Transverse colon (tissue), 4 donors: ENCODE measurements at regions not wholly inside any gene's neighbourhood (a gene's known extent, or its start where the extent isn't known, plus 50 kb on each side); places are given as distances from the start of the nearest gene placed in this dataset.

Experiments used
- DNase-seq: peaks from one replicate; pipeline ENCODE4 v3.0.0-alpha.2; 2019
- H3K27ac ChIP-seq, 4 donors: fragments of 200-600 bp; sonication (generic); 2 replicates each; pipeline ENCODE4 v1.5.1; 2016 to 2018; ENCODE audit warnings: inconsistent platforms in 4 of 4
- H3K27me3 ChIP-seq: fragments of 200-600 bp; sonication (generic); 2 replicates; pipeline ENCODE4 v1.5.1; 2017; ENCODE audit warnings: inconsistent platforms
- H3K36me3 ChIP-seq, 4 donors: fragments of 200-600 bp; sonication (generic); 2 replicates each; pipeline ENCODE4 v1.5.1; 2017 to 2019; ENCODE audit warnings: inconsistent platforms in 4 of 4
- H3K4me1 ChIP-seq, 4 donors: fragments of 200-600 bp; sonication (generic); 2 replicates each; pipeline ENCODE4 v1.5.1; 2017 to 2020; ENCODE audit warnings: inconsistent platforms in 4 of 4
- H3K4me3 ChIP-seq, 4 donors: fragments of 200-600 bp; sonication (generic); 1 replicate in 1 of 4; 2 replicates in 3 of 4; pipeline versions ENCODE4 v1.5.1 to v1.6.1; 2017 to 2019; ENCODE audit warnings: inconsistent platforms in 4 of 4
- H3K9me3 ChIP-seq, 2 donors: fragments of 200-600 bp; sonication (generic); 2 replicates each; pipeline ENCODE4 v1.5.1; 2017 to 2019; ENCODE audit warnings: inconsistent platforms in 2 of 2
- EP300 ChIP-seq: sonication (generic); formaldehyde crosslinking; IDR thresholded peaks from one replicate; pipeline ENCODE4 v1.6.1; 2017; ENCODE audit warnings: antibody characterized with exemption, low read depth
- POLR2A ChIP-seq: fragments of 450-650 bp; IDR thresholded peaks from one replicate; pipeline ENCODE4 v1.6.1; 2016; ENCODE audit warnings: antibody characterized with exemption, mild to moderate bottlenecking, moderate library complexity
- POLR2AphosphoS5 ChIP-seq, 3 donors: sonication (generic); formaldehyde crosslinking; IDR thresholded peaks; one replicate each; pipeline ENCODE4 v1.6.1; 2016; ENCODE audit warnings: antibody characterized with exemption in 3 of 3
- WGBS, 2 donors: methylation state at CpG; one replicate each; pipeline ENCODE4 v1.1.5; 2018; ENCODE audit warnings: low coverage in 1 of 2; 5-methylcytosine and 5-hydroxymethylcytosine counted together
- in situ Hi-C, 4 donors: fragments of 200-750 bp; cut with MboI; loops; one replicate each; pipeline versions ENCODE4 v1.15.0 to v1.15.1; 2017; ENCODE audit warnings: low sequenced_read_pairs in 3 of 4, low pct_ligation_motif_present in 1 of 4, low pct_unique_long_range_greater_than_20kb in 1 of 4
- intact Hi-C: fragments of 100-400 bp; cut with DNase I; formaldehyde crosslinking; loops from one replicate; pipeline ENCODE4 v1.15.1; 2023; ENCODE audit warnings: low total_unique reads
- TF ChIP-seq, protein P1 (sequence below), 5 experiments: fragments of 200-600 bp in 3 of 5; fragments of 450-650 bp in 2 of 5; sonication (generic) in 3 of 5; IDR thresholded peaks; 1 replicate in 2 of 5; 2 replicates in 3 of 5; pipeline ENCODE4 v1.5.1; 2016 to 2017; ENCODE audit warnings: antibody characterized with exemption in 5 of 5, inconsistent platforms in 3 of 5, mild to moderate bottlenecking in 2 of 5, moderate library complexity in 1 of 5

DNA sequence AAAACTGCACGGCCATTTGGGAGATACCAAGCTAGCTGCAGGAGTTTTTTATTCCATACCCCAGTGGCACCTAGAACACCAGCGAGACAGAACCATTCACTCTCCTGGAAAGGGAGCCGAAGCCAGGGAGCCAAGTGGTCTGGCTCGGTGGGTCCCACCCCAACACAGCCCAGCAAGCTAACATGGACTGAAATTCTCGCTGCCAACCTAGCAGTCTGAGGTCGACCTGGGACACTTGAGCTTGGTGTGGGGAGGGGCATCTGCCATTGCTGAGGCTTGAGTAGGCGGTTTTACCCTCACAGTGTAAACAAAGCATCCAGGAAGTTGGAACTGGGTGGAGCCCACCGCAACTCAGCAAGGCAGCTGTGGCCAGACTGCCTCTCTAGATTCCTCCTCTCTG, 108.9 kb upstream of the CHD1 start:
- in situ Hi-C loops: loop anchor here in 3 of 4 donors (10.0 to 25.0 kb wide), 3 partner anchors 123 to 1850 kb away; partner anchors contain the start of gene RIOK2 (in 1 of the 3)
- H3K27me3 ChIP-seq: no peaks in the 10 kb centered on the region
- H3K36me3 ChIP-seq: no peaks in the 10 kb centered on the region
- intact Hi-C loops: no loop called here
- peaks cover 0 to 3% of the 10 kb centered on the region in 2 donors for H3K9me3 ChIP-seq
- peak; percentile 71 for DNase-seq
- whole genome bisulfite sequencing, 2 donors: 61 to 83% methylated on average over 1 to 8 of the region's 8 CpGs
- no peak overlapping the region for H3K4me3 ChIP-seq
- no peak overlapping the region for H3K27ac ChIP-seq
- peaks cover 0 to 38% (median 30%) of the 10 kb centered on the region in 4 donors for H3K4me1 ChIP-seq
- TF ChIP-seq, protein P1, sequence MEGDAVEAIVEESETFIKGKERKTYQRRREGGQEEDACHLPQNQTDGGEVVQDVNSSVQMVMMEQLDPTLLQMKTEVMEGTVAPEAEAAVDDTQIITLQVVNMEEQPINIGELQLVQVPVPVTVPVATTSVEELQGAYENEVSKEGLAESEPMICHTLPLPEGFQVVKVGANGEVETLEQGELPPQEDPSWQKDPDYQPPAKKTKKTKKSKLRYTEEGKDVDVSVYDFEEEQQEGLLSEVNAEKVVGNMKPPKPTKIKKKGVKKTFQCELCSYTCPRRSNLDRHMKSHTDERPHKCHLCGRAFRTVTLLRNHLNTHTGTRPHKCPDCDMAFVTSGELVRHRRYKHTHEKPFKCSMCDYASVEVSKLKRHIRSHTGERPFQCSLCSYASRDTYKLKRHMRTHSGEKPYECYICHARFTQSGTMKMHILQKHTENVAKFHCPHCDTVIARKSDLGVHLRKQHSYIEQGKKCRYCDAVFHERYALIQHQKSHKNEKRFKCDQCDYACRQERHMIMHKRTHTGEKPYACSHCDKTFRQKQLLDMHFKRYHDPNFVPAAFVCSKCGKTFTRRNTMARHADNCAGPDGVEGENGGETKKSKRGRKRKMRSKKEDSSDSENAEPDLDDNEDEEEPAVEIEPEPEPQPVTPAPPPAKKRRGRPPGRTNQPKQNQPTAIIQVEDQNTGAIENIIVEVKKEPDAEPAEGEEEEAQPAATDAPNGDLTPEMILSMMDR (IDR thresholded peaks at IDR 0.05): no peak
- no peak for TF ChIP-seq POLR2A
- TF ChIP-seq POLR2AphosphoS5 (IDR thresholded peaks at IDR 0.05): no peak
- TF ChIP-seq EP300: no peak

DNA sequence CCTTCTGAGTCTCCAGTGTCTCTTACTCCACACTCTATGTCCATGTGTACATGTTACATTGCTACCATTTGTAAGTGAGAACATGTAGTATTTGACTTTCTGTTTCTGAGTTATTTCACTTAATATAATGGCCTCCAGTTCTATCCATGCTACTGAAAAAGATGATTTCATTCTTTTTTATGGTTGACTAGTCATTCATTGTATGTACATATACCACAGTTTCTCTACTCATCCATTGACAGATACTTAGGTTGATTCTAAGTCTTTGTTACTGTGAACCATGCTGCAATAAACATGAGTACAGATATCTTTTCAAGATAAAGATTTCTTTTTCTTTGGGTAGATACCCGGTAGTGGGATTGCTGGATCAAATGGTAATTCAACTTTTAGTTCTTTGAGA, 107.1 kb upstream of the CHD1 start:
- TF ChIP-seq, protein P1 (IDR thresholded peaks at IDR 0.05): no peak
- TF ChIP-seq POLR2A (no peak), EP300 (no peak), POLR2AphosphoS5 (IDR thresholded peaks at IDR 0.05) (no peak)
- Histone ChIP-seq H3K4me3 (no peak overlapping the region), H3K9me3 (peaks cover 0 to 3% of the 10 kb centered on the region in 2 donors), H3K27me3 (no peaks in the 10 kb centered on the region), H3K27ac (no peak overlapping the region), H3K36me3 (no peaks in the 10 kb centered on the region), H3K4me1 (peaks cover 0 to 42% (median 34%) of the 10 kb centered on the region in 4 donors)
- no peak for DNase-seq
- in situ Hi-C loops (loop anchor here in 3 of 4 donors (10.0 to 25.0 kb wide), 3 partner anchors 121 to 1849 kb away; partner anchors contain the start of gene RIOK2 (in 1 of the 3)), intact Hi-C loops (no loop called here)
- 59 to 82% methylated on average over 1 of the region's 1 CpG for WGBS, 2 donors

DNA sequence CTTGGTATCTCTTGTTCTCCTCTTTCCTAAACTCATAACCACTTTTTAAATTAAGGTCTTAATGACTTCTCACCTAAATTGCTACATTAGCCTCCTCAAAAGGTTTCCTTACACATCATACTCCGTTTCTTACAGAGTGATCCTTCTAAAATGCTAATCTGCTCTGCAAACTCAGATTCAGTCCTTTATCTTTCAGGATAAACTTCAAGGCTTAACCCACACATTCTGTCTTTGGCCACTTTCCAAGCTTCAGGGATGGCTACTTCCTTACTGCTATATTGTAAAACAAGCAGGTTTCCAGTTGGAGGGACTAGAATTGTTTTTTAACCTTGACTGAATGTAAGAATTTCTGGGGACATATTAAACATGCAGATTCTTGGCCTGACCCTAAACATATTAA, 105.5 kb upstream of the CHD1 start:
- H3K27me3 ChIP-seq: no peaks in the 10 kb centered on the region
- peak; percentile 72 for DNase-seq
- peak overlapping the region; percentile 63 to 78 (median 72) for H3K27ac ChIP-seq
- H3K4me3 ChIP-seq: no peak overlapping the region
- TF ChIP-seq POLR2AphosphoS5 (IDR thresholded peaks at IDR 0.05) (peak in 1 of 3 donors; percentile 15), EP300 (no peak), POLR2A (no peak)
- H3K9me3 ChIP-seq: no peaks in the 10 kb centered on the region
- 42 to 55% methylated on average over 1 of the region's 1 CpG for WGBS, 2 donors
- intact Hi-C loops (loop anchor here (5.0 kb wide), 1 partner anchor 127 kb away; no protein-coding TSS in a partner anchor), in situ Hi-C loops (loop anchor here in 3 of 4 donors (5.0 to 25.0 kb wide), 4 partner anchors 120 to 1847 kb away; partner anchors contain the start of gene RIOK2 (in 1 of the 3))
- H3K4me1 ChIP-seq: peaks cover 0 to 47% (median 34%) of the 10 kb centered on the region in 4 donors
- no peaks in the 10 kb centered on the region for H3K36me3 ChIP-seq

DNA sequence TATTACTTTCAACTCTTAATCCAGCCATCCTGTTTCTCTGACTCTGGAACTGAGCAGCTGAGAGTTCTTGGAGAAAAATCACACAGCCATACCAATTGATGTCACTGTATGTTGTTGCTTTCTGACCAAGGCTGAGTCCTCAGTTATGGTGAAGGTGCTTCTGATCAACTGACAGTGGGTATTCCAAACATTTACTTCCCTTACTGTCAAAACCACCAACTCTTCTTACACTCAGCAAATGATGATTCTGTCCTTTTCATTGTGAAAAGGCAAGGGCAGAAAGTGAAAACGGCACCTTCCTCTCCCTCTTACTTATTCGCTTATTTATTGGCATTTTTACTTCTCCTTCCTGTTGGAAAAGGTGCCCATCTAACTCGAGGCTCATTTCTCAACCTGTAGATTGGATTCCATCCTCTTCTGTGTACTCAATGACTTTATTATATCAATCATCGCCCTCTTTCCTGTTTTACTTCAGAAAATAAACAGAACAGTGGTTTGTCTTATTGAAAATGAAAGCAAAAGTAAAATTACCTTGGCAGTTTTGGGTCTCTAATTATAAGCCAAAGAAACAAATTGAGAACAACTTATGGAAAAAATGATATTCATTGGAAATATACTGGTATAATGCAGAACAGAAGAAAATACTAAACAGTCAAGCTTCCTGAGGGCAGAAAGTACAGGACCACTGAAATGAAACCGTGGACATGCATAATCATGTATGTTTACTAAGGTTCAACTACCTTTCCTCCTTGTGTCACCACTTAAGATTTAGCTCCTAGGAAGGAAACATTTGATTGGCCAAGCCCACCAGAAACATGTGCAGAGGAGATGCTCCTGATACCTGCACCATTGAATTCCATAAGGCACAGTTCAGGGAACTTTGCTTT, 104.5 kb upstream of the CHD1 start:
- in situ Hi-C loops: loop anchor here in 3 of 4 donors (5.0 to 25.0 kb wide), 4 partner anchors 118 to 1846 kb away; partner anchors contain the start of gene RIOK2 (in 1 of the 3)
- Histone ChIP-seq H3K36me3 (no peaks in the 10 kb centered on the region), H3K4me1 (peaks cover 0 to 47% (median 32%) of the 10 kb centered on the region in 4 donors), H3K27me3 (no peaks in the 10 kb centered on the region), H3K4me3 (peak overlapping the region in 3 of 4 donors; percentile 3 to 44 (median 14)), H3K9me3 (no peaks in the 10 kb centered on the region), H3K27ac (peak overlapping the region; percentile 63 to 78 (median 72))
- no peak for DNase-seq
- TF ChIP-seq, protein P1 (IDR thresholded peaks at IDR 0.05): no peak
- TF ChIP-seq POLR2AphosphoS5 (IDR thresholded peaks at IDR 0.05): no peak
- no peak for TF ChIP-seq EP300
- no peak for TF ChIP-seq POLR2A
- intact Hi-C loops: loop anchor here (5.0 kb wide), 1 partner anchor 126 kb away; no protein-coding TSS in a partner anchor
- 12 to 17% methylated on average over 5 of the region's 5 CpGs for WGBS, 2 donors
